ENCODE measurements at regions not wholly inside any gene's neighbourhood (a gene's known extent, or its start where the extent isn't known, plus 50 kb on each side); places are given as distances from the start of the nearest gene placed in this dataset.

DNA sequence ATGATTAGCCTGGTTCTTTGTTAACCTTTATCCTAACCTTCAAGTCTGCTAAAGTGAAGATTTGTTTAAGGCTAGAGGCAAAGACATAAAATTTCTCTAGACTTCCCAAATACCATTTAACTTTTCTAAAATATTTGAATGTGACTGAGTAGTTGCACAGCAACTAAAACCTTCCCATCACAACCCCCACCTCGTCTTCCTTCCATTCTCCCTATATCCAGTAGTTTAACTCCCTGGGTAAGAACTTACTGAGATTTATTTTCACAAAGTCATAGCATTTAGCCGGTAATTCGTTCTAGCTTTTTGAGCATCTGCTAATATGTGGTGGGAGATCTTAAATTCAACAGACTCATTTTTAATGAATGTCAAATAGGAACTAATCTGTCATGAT lies 87.9 kb upstream of the AKIRIN2 start:
- no peaks in the 10 kb centered on the region for H3K27me3 ChIP-seq
- no peak for DNase-seq (ENCODE audit: low spot score in 2 of 2)
- H3K9me3 ChIP-seq: no peaks in the 10 kb centered on the region
- peaks cover 0 to 6% (median 0%) of the 10 kb centered on the region in 4 donors for H3K4me1 ChIP-seq
- 77 to 79% methylated on average over 3 of the region's 3 CpGs for WGBS, 2 donors
- TF ChIP-seq CTCF (IDR thresholded peaks at IDR 0.05) (no peak), EP300 (IDR thresholded peaks at IDR 0.05) (no peak), POLR2A (IDR thresholded peaks at IDR 0.05) (no peak)
- H3K27ac ChIP-seq: no peak overlapping the region
- no peak overlapping the region for H3K4me3 ChIP-seq
- no peaks in the 10 kb centered on the region for H3K36me3 ChIP-seq

- no peaks in the 10 kb centered on the region for H3K36me3 ChIP-seq
- no peak overlapping the region for H3K4me3 ChIP-seq
- no peaks in the 10 kb centered on the region for H3K9me3 ChIP-seq
- H3K27me3 ChIP-seq: no peaks in the 10 kb centered on the region
- 25 to 36% methylated on average over 2 of the region's 2 CpGs for whole genome bisulfite sequencing, 2 donors
- TF ChIP-seq POLR2A (IDR thresholded peaks at IDR 0.05) (no peak), EP300 (IDR thresholded peaks at IDR 0.05) (no peak), CTCF (IDR thresholded peaks at IDR 0.05) (no peak)
- peak in 1 of 2 donors; percentile 18 for DNase-seq (ENCODE audit: low spot score in 2 of 2)
- H3K4me1 ChIP-seq: peaks cover 0 to 6% (median 0%) of the 10 kb centered on the region in 4 donors
- no peak overlapping the region for H3K27ac ChIP-seq
Observed at GRCh38 chr6:87789198-87789899, 87.3 kb upstream of the AKIRIN2 start.

DNA sequence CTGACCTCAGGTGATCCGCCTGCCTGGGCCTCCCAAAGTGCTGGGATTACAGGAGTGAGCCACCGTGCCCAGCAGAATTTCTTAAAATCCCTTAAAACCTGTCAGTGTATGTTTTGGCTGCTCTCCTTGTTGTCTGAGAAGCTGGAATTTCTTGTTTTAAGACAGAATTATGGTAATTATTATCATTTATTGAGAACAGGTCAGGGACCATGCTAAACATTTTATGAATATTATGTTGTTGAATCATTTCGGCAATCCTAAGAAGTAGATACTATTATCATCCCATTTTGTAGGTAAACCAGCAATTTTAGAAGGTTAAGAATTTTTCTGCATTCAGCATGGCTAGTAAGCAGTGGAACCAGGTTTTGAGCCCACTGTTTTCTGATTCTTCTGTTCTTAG lies 86.1 kb upstream of the AKIRIN2 start:
- 81 to 88% methylated on average over 3 of the region's 3 CpGs for WGBS, 2 donors
- Histone ChIP-seq H3K4me3 (no peak overlapping the region), H3K27ac (no peak overlapping the region), H3K27me3 (no peaks in the 10 kb centered on the region), H3K36me3 (no peaks in the 10 kb centered on the region), H3K9me3 (no peaks in the 10 kb centered on the region), H3K4me1 (peaks cover 0 to 6% (median 0%) of the 10 kb centered on the region in 4 donors)
- DNase-seq (ENCODE audit: low spot score in 2 of 2): no peak
- TF ChIP-seq EP300 (IDR thresholded peaks at IDR 0.05) (no peak), CTCF (IDR thresholded peaks at IDR 0.05) (no peak), POLR2A (IDR thresholded peaks at IDR 0.05) (no peak)

DNA sequence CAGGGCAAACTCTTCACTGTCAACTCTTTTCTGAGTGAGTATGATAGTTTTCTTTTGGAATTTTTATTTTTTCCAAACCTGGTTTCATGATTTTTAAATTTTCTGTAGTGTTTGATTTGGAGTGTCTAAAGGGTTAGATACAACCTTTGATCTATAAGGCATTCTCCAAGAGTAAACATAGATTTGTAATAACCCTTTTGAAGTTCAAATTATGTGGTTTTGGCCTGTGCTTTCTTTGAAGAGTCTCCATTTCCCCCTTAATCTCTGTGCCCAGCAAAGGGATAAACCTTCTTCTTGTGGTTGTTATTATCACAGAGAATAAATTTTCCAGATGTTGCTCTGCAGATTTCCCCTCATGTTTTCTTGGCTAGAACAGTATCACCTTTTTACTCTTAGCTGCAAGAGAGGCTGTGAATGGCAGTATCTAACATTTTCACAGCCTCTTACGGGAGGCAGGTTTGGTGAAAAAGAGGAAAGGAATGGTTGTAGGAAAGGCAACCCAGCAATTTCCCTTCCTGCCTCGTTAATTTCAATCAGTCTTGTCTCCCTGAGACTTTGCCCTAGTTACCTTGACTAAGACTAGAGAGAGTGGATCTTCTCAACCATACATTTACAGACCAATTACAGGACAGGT lies 83.3 kb upstream of the AKIRIN2 start:
- no peak for DNase-seq (ENCODE audit: low spot score in 2 of 2)
- Histone ChIP-seq H3K9me3 (no peaks in the 10 kb centered on the region), H3K36me3 (no peaks in the 10 kb centered on the region), H3K27ac (no peak overlapping the region), H3K4me1 (peaks cover 0 to 6% (median 0%) of the 10 kb centered on the region in 4 donors), H3K27me3 (no peaks in the 10 kb centered on the region), H3K4me3 (no peak overlapping the region)
- no peak for TF ChIP-seq POLR2A (IDR thresholded peaks at IDR 0.05)
- 86 to 89% methylated on average over 2 of the region's 2 CpGs for WGBS, 2 donors

DNA sequence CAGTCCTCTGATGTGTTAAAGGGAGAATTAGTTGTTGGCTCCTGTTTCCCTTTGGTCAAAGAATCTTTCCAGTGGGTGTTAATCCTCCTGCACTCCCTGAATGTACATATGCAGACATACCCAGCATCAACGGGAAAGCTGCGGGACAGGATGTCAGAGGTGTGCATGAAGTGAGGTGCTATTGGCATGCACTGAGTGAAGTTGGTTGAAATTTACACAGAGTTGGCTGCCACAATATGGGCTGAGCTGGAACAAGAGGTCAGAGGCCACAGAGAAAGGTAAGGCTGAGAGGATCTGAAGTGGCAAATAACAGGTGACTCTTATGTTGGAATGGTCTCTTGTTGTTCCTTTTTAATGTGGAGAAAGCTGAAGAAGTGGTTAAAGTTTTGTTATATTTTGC lies 82.7 kb upstream of the AKIRIN2 start:
- 60 to 67% methylated on average over 2 of the region's 2 CpGs for WGBS, 2 donors

More for the DNA sequence above, 82.7 kb upstream of the AKIRIN2 start:
- DNase-seq (ENCODE audit: low spot score in 2 of 2): no peak
- no peaks in the 10 kb centered on the region for H3K27me3 ChIP-seq
- TF ChIP-seq CTCF (IDR thresholded peaks at IDR 0.05) (no peak), POLR2A (IDR thresholded peaks at IDR 0.05) (no peak), EP300 (IDR thresholded peaks at IDR 0.05) (no peak)
- H3K36me3 ChIP-seq: no peaks in the 10 kb centered on the region
- H3K9me3 ChIP-seq: no peaks in the 10 kb centered on the region
- H3K4me1 ChIP-seq: peaks cover 0 to 5% (median 0%) of the 10 kb centered on the region in 4 donors
- H3K4me3 ChIP-seq: no peak overlapping the region
- no peak overlapping the region for H3K27ac ChIP-seq
